T-helper 22 cell (primary cell): ENCODE measurements at regions not wholly inside any gene's neighbourhood (a gene's known extent, or its start where the extent isn't known, plus 50 kb on each side); places are given as distances from the start of the nearest gene placed in this dataset.

Experiments
- DNase-seq: peaks from one replicate; pipeline ENCODE4 v3.0.0-alpha.2; 2020; ENCODE audit warnings: low read depth

DNA sequence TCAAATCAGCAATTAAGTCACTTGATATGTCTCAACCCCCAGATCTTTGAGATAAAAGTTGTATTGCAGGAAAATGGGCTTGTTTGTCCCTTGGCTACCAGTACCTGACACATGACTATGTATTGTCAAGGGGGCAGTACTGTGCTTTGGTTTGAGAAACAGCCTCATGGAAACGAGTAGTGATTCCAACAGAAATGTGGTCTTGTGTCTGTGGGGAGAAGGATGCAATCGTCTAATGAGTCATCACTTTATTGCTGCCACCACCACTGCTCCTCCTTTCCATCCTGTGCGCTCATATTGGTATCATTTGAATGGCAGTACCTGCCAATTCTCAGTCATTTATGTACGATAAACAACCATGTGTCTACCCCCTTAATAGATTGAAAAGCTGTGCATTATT, 72.8 kb upstream of the ARHGAP5 start:
- no peak for DNase-seq

DNA sequence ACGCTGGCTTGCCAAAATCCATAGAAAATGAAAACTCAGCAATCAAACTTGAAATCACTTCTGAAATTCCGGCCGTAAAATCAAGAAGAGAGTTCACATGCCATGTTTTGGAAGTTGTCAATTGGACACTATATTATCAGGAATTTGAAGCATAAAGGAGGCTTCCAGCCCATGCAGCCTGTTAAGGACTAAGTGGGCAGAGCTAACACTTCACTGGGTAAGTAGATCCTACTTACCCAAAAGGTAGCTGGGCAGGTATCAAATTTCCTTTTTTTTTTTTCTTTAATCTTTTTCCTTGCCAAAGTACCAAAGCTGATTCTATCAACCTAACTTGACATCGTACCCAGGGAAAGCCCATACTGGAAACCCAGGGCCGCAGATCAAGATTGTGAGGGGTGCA, 71.5 kb upstream of the ARHGAP5 start:
- no peak for DNase-seq

DNA sequence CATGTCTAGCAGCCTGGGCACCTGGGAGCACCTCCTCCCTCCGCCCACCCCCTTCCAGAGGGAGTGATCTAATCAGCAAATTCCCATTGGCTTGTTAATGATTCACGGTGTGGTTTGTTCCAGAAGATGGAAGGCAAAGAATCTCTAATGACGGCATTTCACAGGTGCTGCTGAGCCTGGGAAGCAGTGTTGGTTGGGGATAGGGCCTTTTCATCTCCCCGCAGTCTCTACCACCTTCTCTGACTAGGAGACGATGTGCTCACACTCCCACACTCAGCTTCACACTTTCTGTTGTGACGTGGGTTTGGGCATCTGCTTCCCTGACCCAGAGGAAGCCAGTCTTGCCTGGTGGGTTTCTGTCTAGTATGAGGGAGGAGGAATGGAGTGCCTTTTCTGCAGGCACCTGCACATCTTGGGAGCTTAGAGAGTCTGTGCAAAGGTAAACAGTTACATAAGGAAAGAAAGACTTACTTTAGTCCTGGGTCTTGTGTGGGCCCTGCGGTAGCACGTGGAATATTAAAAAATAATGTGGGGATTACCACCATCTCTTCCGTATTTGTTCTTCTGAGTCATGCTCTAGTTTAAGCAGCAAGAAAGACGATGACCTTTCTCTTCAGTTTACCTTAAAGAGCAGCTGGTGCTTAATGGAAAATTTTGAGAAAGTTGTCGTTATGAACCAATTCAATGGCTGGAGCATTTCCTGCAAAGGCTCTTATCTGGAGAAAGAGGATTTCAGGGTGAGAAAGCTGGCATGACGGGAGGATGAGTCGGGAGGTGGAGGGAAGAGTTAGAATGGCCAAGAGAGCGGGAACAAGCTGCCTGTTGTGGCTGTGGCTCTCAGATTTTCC, 70.6 kb upstream of the ARHGAP5 start:
- DNase-seq, result no peak

DNA sequence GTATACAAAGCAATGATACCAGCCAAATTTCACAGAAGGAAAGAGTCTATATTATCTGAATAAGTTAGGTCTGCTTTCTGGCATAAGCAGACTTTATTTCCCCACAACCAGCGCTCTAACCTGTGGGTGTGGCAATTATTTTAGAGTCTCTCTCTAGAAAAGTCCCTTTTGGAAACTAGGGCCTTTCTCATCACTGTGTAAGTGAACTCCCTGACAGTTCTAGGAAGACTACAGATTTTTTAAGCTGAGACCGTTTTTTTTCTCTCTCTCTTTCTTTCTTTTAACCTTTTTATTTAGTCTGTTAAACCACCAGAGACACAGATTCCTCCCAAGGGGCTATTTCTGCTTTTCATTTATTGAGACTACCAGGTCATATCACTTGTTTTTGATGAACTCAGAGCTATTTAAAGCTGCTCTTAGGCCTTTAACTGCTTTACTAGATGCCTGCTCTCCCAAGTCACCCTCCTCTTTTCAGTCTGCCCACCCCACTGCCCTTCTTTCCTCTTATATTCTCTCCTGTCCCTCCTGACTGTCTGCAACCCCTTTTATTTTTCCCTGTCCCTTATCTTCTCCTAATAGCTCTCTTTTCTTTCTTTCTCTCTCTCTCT, 69.2 kb upstream of the ARHGAP5 start:
- no peak for DNase-seq

DNA sequence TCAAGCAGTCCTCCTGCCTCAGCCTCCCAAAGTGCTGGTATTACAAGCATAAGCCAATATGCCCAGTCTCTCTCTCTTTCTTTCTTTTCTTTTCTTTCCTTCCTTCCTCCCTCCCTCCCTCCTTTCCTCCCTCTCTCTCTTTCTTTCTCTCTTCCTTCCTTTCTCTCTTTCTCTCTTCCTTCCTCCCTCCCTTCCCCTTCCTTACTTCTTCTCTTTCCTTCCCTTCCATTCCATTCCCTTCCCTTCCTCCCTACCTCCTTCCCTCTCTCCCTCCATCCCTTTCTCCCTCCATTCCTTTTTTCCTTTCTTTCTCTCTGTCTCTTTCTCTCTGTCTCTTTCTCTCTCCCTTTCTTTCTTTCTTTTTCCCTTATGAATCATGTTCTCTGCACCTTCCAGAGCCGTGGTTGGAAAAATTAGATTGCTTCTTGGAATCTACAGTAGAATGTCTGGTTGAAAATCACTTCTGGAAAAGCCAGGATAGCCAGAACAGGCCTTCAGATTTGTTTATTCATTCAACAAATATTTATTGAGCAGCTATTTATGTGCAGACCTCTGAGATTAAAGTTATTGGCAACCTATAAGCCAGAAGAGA, 68.4 kb upstream of the ARHGAP5 start:
- DNase-seq, result no peak

DNA sequence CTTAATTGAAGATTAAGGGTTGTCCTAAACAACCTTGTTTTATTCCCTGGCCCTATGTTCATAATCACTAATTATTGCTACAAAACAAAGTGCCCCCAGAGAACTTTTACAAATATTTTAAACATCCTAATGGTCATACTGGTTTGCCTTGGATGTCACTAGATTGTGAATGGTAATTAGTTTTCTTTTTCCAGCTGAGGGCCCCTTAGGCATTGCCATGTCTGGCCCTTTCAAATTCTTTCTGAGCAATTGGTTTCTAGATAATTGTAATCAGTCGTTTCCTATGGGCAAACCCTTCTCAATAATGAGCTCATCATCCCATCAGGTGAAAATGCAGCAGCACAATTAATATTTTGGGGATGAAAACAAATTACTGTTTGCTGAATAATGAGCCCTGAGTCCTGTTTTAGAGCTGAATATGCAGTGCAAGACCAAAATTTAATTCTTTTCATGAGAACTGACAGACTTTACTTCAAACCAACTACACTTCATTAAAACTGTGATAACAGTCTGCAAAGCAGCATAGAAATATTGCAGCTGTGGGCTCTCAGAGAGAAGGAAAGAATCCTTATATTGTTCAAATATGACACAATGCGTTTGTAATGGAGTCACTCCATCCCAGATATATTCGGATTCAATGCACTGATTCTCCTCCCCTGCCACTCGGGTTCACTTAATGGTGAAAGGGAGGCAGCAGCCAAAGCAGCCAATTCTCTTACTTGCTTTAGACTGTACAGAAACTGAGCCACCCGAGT, 67.7 kb upstream of the ARHGAP5 start:
- no peak for DNase-seq

DNA sequence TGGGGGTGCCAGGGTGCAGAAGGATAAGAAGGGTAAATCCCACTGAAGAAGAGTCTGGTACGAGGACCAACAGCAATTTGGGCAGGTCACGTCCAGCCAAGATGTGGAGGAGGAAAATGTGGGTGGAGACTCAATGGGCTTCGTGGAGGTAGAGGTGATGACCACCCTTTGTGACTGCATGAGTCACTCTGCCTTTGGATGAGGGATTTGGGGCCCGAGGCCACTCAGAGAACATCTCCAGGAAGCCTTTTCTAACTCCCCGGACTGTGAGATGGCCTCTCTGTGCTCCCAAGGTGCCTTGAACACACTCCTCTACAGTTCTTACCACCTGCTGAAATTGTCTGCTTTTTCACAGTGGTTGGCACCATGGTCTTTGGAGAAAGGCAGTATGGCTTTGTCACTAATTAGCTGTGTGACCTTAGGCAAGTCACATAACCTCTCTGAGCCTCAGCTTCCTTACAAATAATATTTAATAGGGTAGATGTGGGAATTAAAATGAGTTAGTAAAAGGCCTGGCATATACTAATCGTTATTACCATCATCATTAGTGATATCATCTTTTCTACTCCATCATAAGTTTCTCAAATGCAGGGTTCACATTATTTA, 67.0 kb upstream of the ARHGAP5 start:
- no peak for DNase-seq

DNA sequence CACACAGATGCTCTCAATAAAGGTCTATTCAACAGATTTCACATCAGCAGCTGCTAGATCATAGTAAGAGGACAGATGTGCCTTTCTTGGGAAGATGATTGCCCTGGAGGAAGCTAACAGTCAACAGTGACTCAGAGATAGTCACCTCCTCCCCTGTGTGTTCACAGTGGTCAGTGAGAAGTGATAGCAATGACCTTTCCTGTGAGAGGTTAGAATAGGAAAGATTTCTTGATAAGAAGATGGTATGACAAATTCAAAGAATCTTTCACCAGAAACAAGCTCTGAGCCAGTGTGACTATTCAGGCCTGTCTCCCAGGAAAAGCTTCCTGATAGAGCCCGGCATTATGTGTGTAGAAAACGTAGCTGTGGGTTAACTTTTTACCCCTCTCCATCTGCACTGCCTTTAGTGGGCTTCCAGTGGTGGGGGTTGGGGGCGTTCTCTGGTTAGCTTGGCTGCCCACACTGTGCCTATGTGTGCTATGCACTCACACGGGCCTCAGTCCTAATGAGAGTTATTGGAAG, 66.4 kb upstream of the ARHGAP5 start:
- DNase-seq, result no peak

DNA sequence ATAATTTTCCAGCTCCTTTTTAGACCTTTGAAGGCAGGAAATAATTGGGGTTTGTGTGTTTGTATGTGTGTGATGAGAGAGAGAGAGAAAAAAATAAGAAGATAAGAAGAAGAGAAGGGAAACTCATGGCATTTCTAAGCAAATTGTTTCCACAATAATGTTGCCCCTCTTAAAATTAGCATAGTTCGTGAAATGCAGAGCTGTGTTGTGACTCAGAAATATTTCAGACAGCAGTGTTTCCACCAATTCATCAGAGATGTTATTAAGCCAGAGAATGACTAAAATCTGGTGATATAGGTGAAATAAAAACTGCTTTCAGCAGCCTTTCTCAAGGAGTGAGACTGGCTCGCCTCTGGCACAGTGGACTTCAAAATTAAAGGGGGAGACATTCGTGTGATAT, 65.9 kb upstream of the ARHGAP5 start:
- DNase-seq, result no peak

DNA sequence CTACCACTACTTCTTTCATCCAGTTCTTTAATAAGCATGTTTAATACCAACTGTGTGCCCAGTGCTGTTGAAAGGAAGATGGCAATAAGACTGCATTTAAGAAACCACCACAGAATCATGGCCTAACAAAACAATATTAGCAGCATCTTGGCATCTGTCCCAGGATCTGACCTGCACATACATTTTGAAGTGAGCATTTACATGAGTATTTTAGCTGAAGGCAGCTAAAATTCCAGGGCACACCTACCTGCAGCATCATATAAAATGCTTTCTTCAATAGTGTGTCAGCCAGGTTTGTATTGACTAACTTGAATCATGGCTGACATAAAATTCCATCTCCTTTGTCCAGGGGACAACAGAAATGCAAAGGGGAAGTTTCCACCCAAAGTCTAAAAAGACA, 65.0 kb upstream of the ARHGAP5 start:
- no peak for DNase-seq

DNA sequence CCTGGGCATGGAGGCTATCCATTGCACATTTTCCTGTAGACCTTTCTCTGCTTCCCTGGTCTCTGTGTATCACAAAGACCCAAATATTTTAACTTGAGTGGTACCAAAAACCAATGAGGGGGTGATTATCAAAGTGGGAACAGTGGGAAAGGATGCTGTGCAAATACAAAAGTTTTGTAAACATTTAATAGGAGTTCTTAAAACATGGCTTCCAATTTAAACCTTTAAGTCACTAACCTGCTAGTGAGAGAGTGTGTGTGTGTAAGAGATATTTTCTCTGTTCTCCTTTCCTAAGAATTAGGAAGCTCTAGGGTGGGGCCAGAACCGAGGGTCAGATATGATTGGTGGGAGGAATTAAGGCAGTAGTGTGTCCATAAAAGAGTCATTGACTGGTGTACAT, 64.5 kb upstream of the ARHGAP5 start:
- no peak for DNase-seq

DNA sequence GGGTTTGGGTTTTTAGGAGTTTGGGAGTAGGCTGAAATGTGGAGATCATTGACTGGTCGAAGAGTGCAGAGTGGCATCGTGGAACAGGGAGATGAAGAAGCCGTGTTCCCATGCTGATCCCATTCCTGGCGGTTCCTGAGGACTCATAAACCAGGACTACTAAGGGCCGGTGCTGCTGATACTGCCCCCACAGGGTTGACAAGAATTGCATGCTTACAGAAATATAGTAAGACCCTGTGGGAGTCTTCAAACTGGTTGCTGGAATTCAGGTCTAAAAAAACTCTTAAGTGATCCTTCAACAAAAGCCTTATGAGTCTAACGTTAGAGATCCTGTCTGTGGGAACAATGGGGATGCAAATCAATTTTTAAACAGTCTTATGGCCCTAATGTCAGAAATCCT, 64.0 kb upstream of the ARHGAP5 start:
- DNase-seq, result no peak

DNA sequence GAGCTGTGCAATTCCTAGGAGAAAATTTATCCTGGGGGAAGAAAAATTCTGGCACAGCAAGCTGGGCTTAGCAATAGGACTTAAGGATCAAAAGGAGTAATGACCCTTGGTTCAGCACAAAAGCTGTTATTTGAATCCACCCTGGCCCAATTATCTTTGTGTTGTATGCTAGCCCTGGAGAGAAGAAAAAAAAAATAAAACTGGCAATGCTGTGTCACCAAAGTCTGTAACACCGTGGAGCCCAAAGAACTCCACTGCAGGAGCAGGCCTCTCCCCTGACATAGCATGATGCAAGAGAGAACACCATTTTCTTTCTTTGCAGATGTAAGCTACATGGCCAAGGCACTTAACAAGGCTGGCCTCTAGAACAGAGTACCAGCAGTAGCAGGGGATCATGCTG, 63.0 kb upstream of the ARHGAP5 start:
- no peak for DNase-seq

DNA sequence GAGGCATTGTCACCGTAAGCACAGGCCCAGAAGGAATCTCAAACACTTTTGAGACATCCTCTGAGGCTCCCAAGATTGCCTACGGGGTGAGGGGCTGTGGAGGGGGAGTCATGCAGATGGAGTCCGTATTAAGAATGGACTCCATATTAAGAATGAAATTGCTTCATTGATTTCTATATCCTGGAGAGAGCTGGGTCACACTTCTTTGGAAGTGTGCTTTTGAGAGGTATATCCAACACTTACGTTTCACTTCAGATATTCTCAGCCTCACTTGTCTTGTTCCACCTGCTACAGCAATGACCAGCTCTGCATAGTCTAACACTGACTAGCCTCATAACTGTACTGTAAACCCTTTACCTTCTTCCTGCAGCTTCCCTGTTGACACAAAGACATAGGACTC, 62.6 kb upstream of the ARHGAP5 start:
- no peak for DNase-seq

DNA sequence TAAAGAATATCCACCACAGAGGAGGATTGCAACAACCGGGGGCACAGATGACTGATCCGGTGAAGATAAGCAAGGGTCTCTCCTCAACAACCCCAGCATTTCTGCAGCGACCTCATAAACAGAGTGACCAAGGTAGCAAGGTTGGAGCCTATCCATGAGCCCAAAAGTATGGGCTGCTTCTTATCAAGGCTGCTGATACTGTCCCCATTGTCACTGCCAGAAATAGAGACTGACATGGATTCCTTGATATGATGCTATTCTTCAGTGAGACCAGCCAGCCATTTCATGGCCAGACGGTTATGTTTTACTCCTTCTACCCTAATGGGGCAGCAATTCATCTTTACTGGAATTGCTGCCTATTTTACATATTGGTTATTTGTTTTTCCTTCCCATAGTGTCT, 61.9 kb upstream of the ARHGAP5 start:
- DNase-seq, result no peak

DNA sequence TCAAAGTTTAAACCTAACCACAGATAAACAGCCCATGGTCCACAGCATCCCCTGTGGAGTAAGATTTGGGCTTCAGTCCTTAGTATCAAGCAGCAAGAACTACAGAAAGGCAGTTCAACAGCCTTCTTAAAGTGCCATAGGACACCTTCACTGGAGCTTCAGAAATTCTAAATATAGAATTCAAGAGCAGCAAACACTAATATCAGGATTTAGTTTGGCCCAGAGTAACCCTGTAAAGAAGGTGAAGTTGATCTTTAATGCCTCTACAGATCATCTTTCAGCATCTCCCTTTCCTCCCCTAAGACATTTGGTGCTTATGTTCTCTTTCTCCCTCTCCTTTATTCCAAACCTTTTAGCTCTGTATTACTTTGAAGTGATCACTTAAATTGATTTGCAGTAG, 59.5 kb upstream of the ARHGAP5 start:
- DNase-seq, result no peak

DNA sequence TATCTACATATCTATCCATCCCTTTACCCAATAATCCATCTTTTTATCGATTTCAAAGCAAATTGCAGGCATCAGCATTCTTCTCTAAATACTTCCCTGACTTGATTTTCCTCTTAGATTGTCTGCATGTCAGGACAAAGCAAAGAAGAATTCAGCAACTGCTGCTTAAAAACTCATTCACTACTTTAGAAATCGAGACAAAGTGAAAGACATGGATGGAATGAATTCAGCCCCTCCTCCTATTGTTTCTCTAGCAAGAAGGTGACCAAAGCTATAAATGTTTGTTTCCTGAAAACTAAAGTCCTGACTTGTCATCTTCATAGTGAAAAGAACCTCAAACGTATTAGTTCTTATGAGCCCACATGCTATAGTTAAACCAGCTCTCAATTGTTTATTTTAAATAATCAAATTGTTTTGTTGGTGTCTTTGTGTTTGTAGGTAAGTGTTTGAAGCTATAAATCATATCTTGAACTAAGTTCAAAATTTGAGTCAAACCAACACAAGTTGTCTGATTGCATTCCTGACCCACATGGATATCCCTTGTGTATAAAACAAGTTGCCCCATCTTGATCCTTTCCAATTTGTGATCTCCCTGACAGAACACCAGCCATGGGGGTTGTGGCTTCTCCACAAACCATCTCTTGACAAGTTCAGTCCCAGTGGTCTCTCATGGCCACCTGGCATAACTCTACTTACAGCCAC, 58.6 kb upstream of the ARHGAP5 start:
- no peak for DNase-seq

DNA sequence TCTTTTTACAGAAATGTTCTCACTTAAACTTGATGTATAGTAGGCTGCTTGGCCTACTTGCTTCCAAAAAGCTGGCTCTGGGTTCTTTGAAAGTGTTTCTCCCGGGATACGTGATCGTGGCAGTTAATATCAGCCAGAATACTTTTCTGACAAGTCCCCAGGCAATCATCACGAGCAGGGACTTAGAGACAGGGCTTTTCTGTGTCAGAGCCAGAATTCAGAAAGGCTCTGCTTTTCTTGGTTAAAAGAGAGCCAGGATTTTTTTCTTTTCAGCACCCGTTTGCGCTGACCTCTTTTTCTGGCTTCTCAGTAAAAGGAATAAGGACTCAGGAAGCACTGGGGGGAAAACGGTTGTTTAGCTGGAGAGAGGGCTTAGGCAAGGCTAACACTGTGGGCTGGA, 57.8 kb upstream of the ARHGAP5 start:
- DNase-seq, result no peak

DNA sequence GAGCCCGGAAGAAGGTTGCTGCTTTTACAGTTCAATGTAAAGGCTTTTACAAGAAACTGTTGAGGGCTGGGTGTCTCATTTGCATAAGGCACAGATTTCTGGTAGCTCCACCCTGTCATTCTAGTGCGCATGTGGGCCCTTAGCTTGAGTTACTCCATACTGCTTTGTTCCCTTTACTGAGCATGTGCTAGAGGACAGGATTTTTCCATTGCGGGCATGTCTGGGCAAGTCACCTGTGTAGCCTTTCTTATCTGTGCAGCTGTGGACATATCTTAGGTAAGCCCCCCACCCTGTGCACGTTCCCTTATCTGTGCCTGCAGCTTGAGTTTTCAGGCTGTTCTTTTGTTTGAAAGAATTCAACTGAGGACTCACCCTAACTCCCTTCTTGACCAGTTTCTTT, 56.2 kb upstream of the ARHGAP5 start:
- DNase-seq, result no peak

DNA sequence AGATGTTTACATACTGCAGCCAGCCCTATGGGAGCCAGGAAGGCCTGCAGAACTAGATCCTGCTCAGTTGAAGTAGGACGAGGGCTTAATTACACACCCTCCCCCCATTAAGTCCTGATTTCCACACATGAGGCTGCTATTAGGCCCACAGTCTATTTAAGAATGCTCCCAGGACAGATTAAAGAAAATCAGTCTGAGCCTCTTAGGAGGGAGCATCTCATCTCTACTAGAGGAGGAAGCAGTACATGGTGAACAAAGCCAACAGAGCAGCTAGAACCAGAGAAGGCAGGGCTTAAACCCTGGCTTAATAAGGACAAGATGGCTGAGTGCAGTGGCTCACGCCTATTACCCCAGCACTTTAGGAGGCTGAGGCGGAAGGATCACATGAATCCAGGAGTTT, 55.8 kb upstream of the ARHGAP5 start:
- no peak for DNase-seq

DNA sequence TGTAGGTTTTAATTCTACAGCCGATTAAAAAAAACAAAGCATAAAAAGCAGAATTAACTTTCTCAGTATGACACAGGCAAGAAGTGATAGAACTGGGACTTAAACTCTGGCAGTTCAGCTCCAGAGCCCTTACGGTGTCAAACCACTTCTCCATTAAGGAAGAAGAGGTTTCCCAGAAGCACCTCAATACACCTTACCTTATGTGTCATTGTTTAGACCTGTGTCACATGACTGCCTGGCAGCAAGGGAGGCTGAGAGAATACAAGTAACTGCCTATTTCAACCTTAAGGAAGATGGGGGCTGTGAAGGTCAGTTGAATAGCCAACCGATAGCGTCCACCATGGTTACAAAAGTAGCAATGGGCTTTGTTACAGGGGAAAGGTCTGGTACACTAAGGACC, 54.6 kb upstream of the ARHGAP5 start:
- DNase-seq, result no peak
